HEK293 (cell line): ENCODE measurements at regions not wholly inside any gene's neighbourhood (a gene's known extent, or its start where the extent isn't known, plus 50 kb on each side); places are given as distances from the start of the nearest gene placed in this dataset.
A peak's percentile ranks its signal among the peaks of the same experiment; 100 is the strongest.

ENCODE experiments used
- CTCF ChIA-PET: fragments of 350-600 bp; formaldehyde crosslinking; extraction: SDS; loops from one replicate; lab custom pipeline; 2021; ENCODE audit warnings: antibody characterized with exemption; lab: Yijun Ruan, JAX
- POLR2A ChIA-PET: fragments of 300-600 bp; formaldehyde crosslinking; extraction: SDS; loops from one replicate; lab custom pipeline; 2020; ENCODE audit warnings: antibody characterized with exemption, inconsistent platforms; lab: Yijun Ruan, JAX
- H3K27ac ChIP-seq: fragments of 200-500 bp; sonication (Bioruptor generic); 2 replicates; pipeline ENCODE4 v1.5.1; 2014; ENCODE audit warnings: low read depth, low read length, control low read depth, inconsistent platforms; ENCODE audit errors: extremely low read depth
- H3K36me3 ChIP-seq, 2 experiments: fragments of 200-500 bp in 1 of 2; sonication (Bioruptor generic) in 1 of 2; 1 replicate in 1 of 2; 2 replicates in 1 of 2; pipeline ENCODE4 v1.5.1; 2014 to 2017; ENCODE audit warnings: inconsistent platforms in 2 of 2, low read length in 2 of 2; ENCODE audit not compliant: control insufficient read depth in 2 of 2, insufficient read depth in 1 of 2
- H3K4me1 ChIP-seq: fragments of 200-500 bp; sonication (Bioruptor generic); 2 replicates; pipeline ENCODE4 v1.5.1; 2014; ENCODE audit warnings: mild to moderate bottlenecking, low read length, inconsistent platforms; ENCODE audit not compliant: control insufficient read depth, insufficient read depth
- H3K4me3 ChIP-seq: 2 replicates; pipeline ENCODE4 v1.5.1; 2011; ENCODE audit warnings: low read depth, mild to moderate bottlenecking, control low read depth, low read length, moderate library complexity
- H3K9me3 ChIP-seq: fragments of 200-500 bp; sonication (Bioruptor generic); 2 replicates; pipeline ENCODE4 v1.5.1; 2014; ENCODE audit warnings: low read depth, low read length, inconsistent platforms; ENCODE audit not compliant: control insufficient read depth, insufficient read depth
- GFI1B ChIP-seq: fragments of 450-650 bp; formaldehyde crosslinking; IDR thresholded peaks from 2 replicates; pipeline ENCODE4 v1.5.1; 2016; ENCODE audit warnings: missing biosample characterization, missing genetic modification characterization
- KLF8 ChIP-seq: fragments of 450-650 bp; formaldehyde crosslinking; IDR thresholded peaks from 2 replicates; pipeline ENCODE4 v1.5.1; 2016; ENCODE audit warnings: missing biosample characterization, missing genetic modification characterization
- MEIS1 ChIP-seq: sonication (generic); formaldehyde crosslinking; IDR thresholded peaks from 2 replicates; pipeline ENCODE4 v1.8.1; 2022; ENCODE audit warnings: missing genetic modification reagents, mild to moderate bottlenecking, borderline replicate concordance
- REPIN1 ChIP-seq: fragments of 450-650 bp; formaldehyde crosslinking; IDR thresholded peaks from 2 replicates; pipeline ENCODE4 v1.5.1; 2017; ENCODE audit warnings: missing biosample characterization, missing genetic modification characterization, low read depth
- SCRT2 ChIP-seq: fragments of 450-650 bp; formaldehyde crosslinking; IDR thresholded peaks from 2 replicates; pipeline ENCODE4 v1.5.1; 2016; ENCODE audit warnings: missing biosample characterization, missing genetic modification characterization
- YY2 ChIP-seq: fragments of 450-650 bp; formaldehyde crosslinking; IDR thresholded peaks from 2 replicates; pipeline ENCODE4 v1.5.1; 2016; ENCODE audit warnings: missing biosample characterization, missing genetic modification characterization
- ZBTB21 ChIP-seq: fragments of 450-650 bp; formaldehyde crosslinking; IDR thresholded peaks from 2 replicates; pipeline ENCODE4 v1.5.1; 2017; ENCODE audit warnings: missing biosample characterization, missing genetic modification characterization
- ZNF10 ChIP-seq: fragments of 450-650 bp; formaldehyde crosslinking; IDR thresholded peaks from 2 replicates; pipeline ENCODE4 v1.5.1; 2017; ENCODE audit warnings: missing biosample characterization, missing genetic modification characterization
- ZNF121 ChIP-seq: fragments of 450-650 bp; formaldehyde crosslinking; IDR thresholded peaks from 2 replicates; pipeline ENCODE4 v1.5.1; 2016; ENCODE audit warnings: missing biosample characterization, missing genetic modification characterization
- ZNF19 ChIP-seq: fragments of 450-650 bp; formaldehyde crosslinking; IDR thresholded peaks from 2 replicates; pipeline ENCODE4; 2016; ENCODE audit warnings: missing biosample characterization, missing genetic modification characterization, low read depth
- ZNF202 ChIP-seq: fragments of 450-650 bp; formaldehyde crosslinking; IDR thresholded peaks from 2 replicates; pipeline ENCODE4 v1.5.1; 2016; ENCODE audit warnings: missing biosample characterization, missing genetic modification characterization, borderline replicate concordance
- ZNF391 ChIP-seq: fragments of 450-650 bp; formaldehyde crosslinking; IDR thresholded peaks from 2 replicates; pipeline ENCODE4 v1.5.1; 2016; ENCODE audit warnings: low read depth, missing biosample characterization, missing genetic modification characterization, borderline replicate concordance
- ZNF48 ChIP-seq: fragments of 450-650 bp; formaldehyde crosslinking; IDR thresholded peaks from 2 replicates; pipeline ENCODE4 v1.5.1; 2016; ENCODE audit warnings: missing biosample characterization, missing genetic modification characterization
- ZNF513 ChIP-seq: fragments of 450-650 bp; IDR thresholded peaks from 2 replicates; pipeline ENCODE4 v1.5.1; 2018; ENCODE audit warnings: missing biosample characterization, missing genetic modification characterization
- ZNF621 ChIP-seq: fragments of 450-650 bp; formaldehyde crosslinking; IDR thresholded peaks from 2 replicates; pipeline ENCODE4 v1.5.1; 2017; ENCODE audit warnings: missing biosample characterization, missing genetic modification characterization
- ZNF658 ChIP-seq: fragments of 450-650 bp; formaldehyde crosslinking; IDR thresholded peaks from 2 replicates; pipeline ENCODE4; 2016; ENCODE audit warnings: missing biosample characterization, missing genetic modification characterization
- ZNF776 ChIP-seq: fragments of 450-650 bp; formaldehyde crosslinking; IDR thresholded peaks from 2 replicates; pipeline ENCODE4 v1.5.0; 2017; ENCODE audit warnings: missing biosample characterization, missing genetic modification characterization, borderline replicate concordance
- ZSCAN23 ChIP-seq: fragments of 450-650 bp; formaldehyde crosslinking; IDR thresholded peaks from 2 replicates; pipeline ENCODE4 v1.5.1; 2016; ENCODE audit warnings: missing biosample characterization, missing genetic modification characterization
- ZXDB ChIP-seq: fragments of 450-650 bp; formaldehyde crosslinking; IDR thresholded peaks from 2 replicates; pipeline ENCODE4 v1.5.1; 2016; ENCODE audit warnings: missing biosample characterization, missing genetic modification characterization
- TF ChIP-seq, protein P1 (sequence below): fragments of 450-650 bp; formaldehyde crosslinking; IDR thresholded peaks from 2 replicates; pipeline ENCODE4 v1.5.1; 2016; ENCODE audit warnings: missing biosample characterization, missing genetic modification characterization
- TF ChIP-seq, protein P2 (sequence below): fragments of 450-650 bp; formaldehyde crosslinking; IDR thresholded peaks from 2 replicates; pipeline ENCODE4 v1.5.1; 2016; ENCODE audit warnings: missing biosample characterization, missing genetic modification characterization

- Histone ChIP-seq H3K36me3 (no peaks in the 10 kb centered on the region), H3K4me3 (no peak overlapping the region), H3K27ac (no peak overlapping the region), H3K4me1 (no peaks in the 10 kb centered on the region), H3K9me3 (no peaks in the 10 kb centered on the region)
- ChIA-PET POLR2A (no interaction called here), CTCF (interaction anchor here (0.6 to 1.4 kb wide), 6 partner anchors 10 to 194 kb away, joined by 3 to 5 read pairs (median 3); no protein-coding TSS in a partner anchor)
- no peak for TF ChIP-seq ZNF10 (tag by site-specific recombination)
- no peak for TF ChIP-seq YY2 (tag by site-specific recombination)
- TF ChIP-seq ZNF48 (tag by site-specific recombination), result no peak
- TF ChIP-seq ZNF121 (tag by site-specific recombination), result no peak
- no peak for TF ChIP-seq ZNF776
- TF ChIP-seq, protein P1, sequence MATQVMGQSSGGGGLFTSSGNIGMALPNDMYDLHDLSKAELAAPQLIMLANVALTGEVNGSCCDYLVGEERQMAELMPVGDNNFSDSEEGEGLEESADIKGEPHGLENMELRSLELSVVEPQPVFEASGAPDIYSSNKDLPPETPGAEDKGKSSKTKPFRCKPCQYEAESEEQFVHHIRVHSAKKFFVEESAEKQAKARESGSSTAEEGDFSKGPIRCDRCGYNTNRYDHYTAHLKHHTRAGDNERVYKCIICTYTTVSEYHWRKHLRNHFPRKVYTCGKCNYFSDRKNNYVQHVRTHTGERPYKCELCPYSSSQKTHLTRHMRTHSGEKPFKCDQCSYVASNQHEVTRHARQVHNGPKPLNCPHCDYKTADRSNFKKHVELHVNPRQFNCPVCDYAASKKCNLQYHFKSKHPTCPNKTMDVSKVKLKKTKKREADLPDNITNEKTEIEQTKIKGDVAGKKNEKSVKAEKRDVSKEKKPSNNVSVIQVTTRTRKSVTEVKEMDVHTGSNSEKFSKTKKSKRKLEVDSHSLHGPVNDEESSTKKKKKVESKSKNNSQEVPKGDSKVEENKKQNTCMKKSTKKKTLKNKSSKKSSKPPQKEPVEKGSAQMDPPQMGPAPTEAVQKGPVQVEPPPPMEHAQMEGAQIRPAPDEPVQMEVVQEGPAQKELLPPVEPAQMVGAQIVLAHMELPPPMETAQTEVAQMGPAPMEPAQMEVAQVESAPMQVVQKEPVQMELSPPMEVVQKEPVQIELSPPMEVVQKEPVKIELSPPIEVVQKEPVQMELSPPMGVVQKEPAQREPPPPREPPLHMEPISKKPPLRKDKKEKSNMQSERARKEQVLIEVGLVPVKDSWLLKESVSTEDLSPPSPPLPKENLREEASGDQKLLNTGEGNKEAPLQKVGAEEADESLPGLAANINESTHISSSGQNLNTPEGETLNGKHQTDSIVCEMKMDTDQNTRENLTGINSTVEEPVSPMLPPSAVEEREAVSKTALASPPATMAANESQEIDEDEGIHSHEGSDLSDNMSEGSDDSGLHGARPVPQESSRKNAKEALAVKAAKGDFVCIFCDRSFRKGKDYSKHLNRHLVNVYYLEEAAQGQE (tag by site-specific recombination), result no peak
- TF ChIP-seq SCRT2 (tag by site-specific recombination), result 0 out of 2 replicates have a peak, but pooled peaks have one; percentile 12
Observed at GRCh38 chr4:127538016-127538415, 94.7 kb upstream of the INTU start.

- Histone ChIP-seq H3K36me3 (no peaks in the 10 kb centered on the region), H3K9me3 (no peaks in the 10 kb centered on the region), H3K4me3 (no peak overlapping the region), H3K27ac (no peak overlapping the region), H3K4me1 (no peaks in the 10 kb centered on the region)
- TF ChIP-seq GFI1B (tag by site-specific recombination), result no peak
- TF ChIP-seq ZXDB (tag by site-specific recombination), result no peak
- TF ChIP-seq ZNF19, result no peak
- no peak for TF ChIP-seq ZNF513 (tag by site-specific recombination)
- TF ChIP-seq ZNF202 (tag by site-specific recombination), result no peak
- TF ChIP-seq, protein P2, sequence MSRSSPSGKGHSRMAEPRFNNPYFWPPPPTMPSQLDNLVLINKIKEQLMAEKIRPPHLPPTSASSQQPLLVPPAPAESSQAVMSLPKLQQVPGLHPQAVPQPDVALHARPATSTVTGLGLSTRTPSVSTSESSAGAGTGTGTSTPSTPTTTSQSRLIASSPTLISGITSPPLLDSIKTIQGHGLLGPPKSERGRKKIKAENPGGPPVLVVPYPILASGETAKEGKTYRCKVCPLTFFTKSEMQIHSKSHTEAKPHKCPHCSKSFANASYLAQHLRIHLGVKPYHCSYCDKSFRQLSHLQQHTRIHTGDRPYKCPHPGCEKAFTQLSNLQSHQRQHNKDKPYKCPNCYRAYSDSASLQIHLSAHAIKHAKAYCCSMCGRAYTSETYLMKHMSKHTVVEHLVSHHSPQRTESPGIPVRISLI (tag by site-specific recombination), result no peak
- no peak for TF ChIP-seq REPIN1
- no peak for TF ChIP-seq ZBTB21 (tag by site-specific recombination)
- TF ChIP-seq ZSCAN23 (tag by site-specific recombination), result no peak
- no peak for TF ChIP-seq SCRT2 (tag by site-specific recombination)
- TF ChIP-seq ZNF621 (tag by site-specific recombination), result no peak
- TF ChIP-seq ZNF391 (tag by site-specific recombination), result no peak
- TF ChIP-seq KLF8 (tag by site-specific recombination), result no peak
- no peak for TF ChIP-seq MEIS1 (CRISPR knock-in tag)
- no peak for TF ChIP-seq ZNF658 (tag by site-specific recombination)
- POLR2A ChIA-PET, result no interaction called here
- CTCF ChIA-PET, result interaction anchor here (0.9 kb wide), 1 partner anchor 46 kb away, joined by 3 read pairs; no protein-coding TSS in a partner anchor
Observed at GRCh38 chr4:127540497-127541025, 92.2 kb upstream of the INTU start.
